ENCODE measurements at regions not wholly inside any gene's neighbourhood (a gene's known extent, or its start where the extent isn't known, plus 50 kb on each side); places are given as distances from the start of the nearest gene placed in this dataset.

- no peak for TF ChIP-seq CTCF (IDR thresholded peaks at IDR 0.05; ENCODE audit: low read depth, low read length, missing control alignments)
- no peak for DNase-seq
- in situ Hi-C loops (cut with HindIII; ENCODE audit: low pct_ligation_motif_present, low sequenced_read_pairs), result no loop called here
Observed at GRCh38 chr1:25111706-25112105, 120.6 kb downstream of the SYF2 start.

GRCh38 chr1:25110485-25110884, 121.8 kb downstream of the SYF2 start:
- H3K27ac ChIP-seq, result no peak overlapping the region
- no peak overlapping the region for H3K4me3 ChIP-seq (ENCODE audit: low read depth, low read length)
- H3K27me3 ChIP-seq (replicated peaks), result peaks cover 4% of the 10 kb centered on the region
- no peak for DNase-seq
- TF ChIP-seq CTCF (IDR thresholded peaks at IDR 0.05; ENCODE audit: low read depth, low read length, missing control alignments), result no peak
- H3K36me3 ChIP-seq (replicated peaks), result no peaks in the 10 kb centered on the region
- in situ Hi-C loops (cut with HindIII; ENCODE audit: low pct_ligation_motif_present, low sequenced_read_pairs), result no loop called here

More at GRCh38 chr1:25111706-25112105, 120.6 kb downstream of the SYF2 start:
- H3K27ac ChIP-seq, result no peak overlapping the region
- no peak overlapping the region for H3K4me3 ChIP-seq (ENCODE audit: low read depth, low read length)
- H3K36me3 ChIP-seq (replicated peaks), result no peaks in the 10 kb centered on the region
- peaks cover 4% of the 10 kb centered on the region for H3K27me3 ChIP-seq (replicated peaks)

GRCh38 chr1:25110036-25110435, 122.3 kb downstream of the SYF2 start:
- DNase-seq, result no peak
- Histone ChIP-seq H3K27me3 (replicated peaks) (peaks cover 4% of the 10 kb centered on the region), H3K27ac (no peak overlapping the region), H3K36me3 (replicated peaks) (no peaks in the 10 kb centered on the region), H3K4me3 (ENCODE audit: low read depth, low read length) (no peak overlapping the region)
- no peak for TF ChIP-seq CTCF (IDR thresholded peaks at IDR 0.05; ENCODE audit: low read depth, low read length, missing control alignments)
- in situ Hi-C loops (cut with HindIII; ENCODE audit: low pct_ligation_motif_present, low sequenced_read_pairs), result no loop called here

- H3K27me3 ChIP-seq (replicated peaks), result peaks cover 2% of the 10 kb centered on the region
- no peak for DNase-seq
- H3K27ac ChIP-seq, result no peak overlapping the region
- H3K36me3 ChIP-seq (replicated peaks), result no peaks in the 10 kb centered on the region
- H3K4me3 ChIP-seq (ENCODE audit: low read depth, low read length), result no peak overlapping the region
- TF ChIP-seq CTCF (IDR thresholded peaks at IDR 0.05; ENCODE audit: low read depth, low read length, missing control alignments), result no peak
- in situ Hi-C loops (cut with HindIII; ENCODE audit: low pct_ligation_motif_present, low sequenced_read_pairs), result no loop called here
Observed at GRCh38 chr1:25109531-25109951, 122.8 kb downstream of the SYF2 start.

GRCh38 chr1:25107643-25108010, 124.7 kb downstream of the SYF2 start:
- no peak for TF ChIP-seq CTCF (IDR thresholded peaks at IDR 0.05; ENCODE audit: low read depth, low read length, missing control alignments)
- H3K36me3 ChIP-seq (replicated peaks), result no peaks in the 10 kb centered on the region
- H3K27ac ChIP-seq, result no peak overlapping the region
- DNase-seq, result peak; percentile 85
- in situ Hi-C loops (cut with HindIII; ENCODE audit: low pct_ligation_motif_present, low sequenced_read_pairs), result no loop called here
- no peak overlapping the region for H3K4me3 ChIP-seq (ENCODE audit: low read depth, low read length)
- no peaks in the 10 kb centered on the region for H3K27me3 ChIP-seq (replicated peaks)

GRCh38 chr1:25106976-25107642, 125.2 kb downstream of the SYF2 start:
- Histone ChIP-seq H3K27ac (no peak overlapping the region), H3K4me3 (ENCODE audit: low read depth, low read length) (no peak overlapping the region), H3K27me3 (replicated peaks) (no peaks in the 10 kb centered on the region), H3K36me3 (replicated peaks) (no peaks in the 10 kb centered on the region)
- no peak for DNase-seq
- TF ChIP-seq CTCF (IDR thresholded peaks at IDR 0.05; ENCODE audit: low read depth, low read length, missing control alignments), result no peak
- in situ Hi-C loops (cut with HindIII; ENCODE audit: low pct_ligation_motif_present, low sequenced_read_pairs), result no loop called here
